SU-DHL-6 (cell line): ENCODE measurements at regions not wholly inside any gene's neighbourhood (a gene's known extent, or its start where the extent isn't known, plus 50 kb on each side); places are given as distances from the start of the nearest gene placed in this dataset.
"Not testable (repeated sequence)": the region's sequence is repeated elsewhere in the genome, so short reads cannot be mapped to it uniquely, and the experiment has no call there.

ENCODE experiments used
- H2AFZ ChIP-seq: fragments of 200-600 bp; sonication (generic); 2 replicates; pipeline ENCODE4 v1.6.1; 2014; ENCODE audit warnings: low read depth, mild to moderate bottlenecking, moderate library complexity, mixed read lengths, antibody characterized with exemption, low read length; ENCODE audit not compliant: severe bottlenecking
- H3F3A ChIP-seq: fragments of 200-600 bp; shearing (Covaris generic); 2 replicates; pipeline ENCODE4 v1.6.0; 2016; ENCODE audit warnings: antibody characterized with exemption, mild to moderate bottlenecking; ENCODE audit not compliant: insufficient read depth
- H3K27ac ChIP-seq: fragments of 200-600 bp; sonication (generic); 2 replicates; pipeline ENCODE4 v1.5.1; 2016; ENCODE audit warnings: low read depth, mild to moderate bottlenecking, low read length, moderate library complexity, mixed read lengths
- H3K27me3 ChIP-seq: fragments of 200-600 bp; sonication (generic), shearing (Covaris generic); 2 replicates; pipeline ENCODE4 v1.6.0; 2014; ENCODE audit warnings: mild to moderate bottlenecking, low read length
- H3K36me3 ChIP-seq: fragments of 200-600 bp; sonication (generic); 2 replicates; pipeline ENCODE4 v1.6.1; 2014; ENCODE audit warnings: mild to moderate bottlenecking, low read length, mixed read lengths
- H3K4me2 ChIP-seq: fragments of 300-600, 200-600 bp; shearing (Covaris generic), sonication (generic); 2 replicates; pipeline ENCODE4 v1.6.0; 2014; ENCODE audit warnings: low read length, low read depth, mild to moderate bottlenecking; ENCODE audit not compliant: poor library complexity, severe bottlenecking
- H3K4me3 ChIP-seq: fragments of 200-600 bp; sonication (generic); 2 replicates; pipeline ENCODE4 v1.5.1; 2014; ENCODE audit warnings: antibody characterized with exemption, low read length, mild to moderate bottlenecking, mixed read lengths; ENCODE audit not compliant: insufficient read depth, poor library complexity, severe bottlenecking
- H3K79me2 ChIP-seq: fragments of 200-600 bp; sonication (generic); 2 replicates; pipeline ENCODE4 v1.6.1; 2014; ENCODE audit warnings: mild to moderate bottlenecking, low read length, moderate library complexity; ENCODE audit not compliant: insufficient read depth
- H3K9ac ChIP-seq: fragments of 200-600 bp; sonication (generic); 2 replicates; pipeline ENCODE4 v1.7.0; 2014; ENCODE audit warnings: mild to moderate bottlenecking, low read length
- H3K9me2 ChIP-seq: fragments of 200-600 bp; sonication (generic); replicated peaks from 2 replicates; pipeline ENCODE4 v1.6.1; 2014; ENCODE audit warnings: low read length; ENCODE audit not compliant: insufficient read depth
- H3K9me3 ChIP-seq: fragments of 200-600 bp; sonication (generic); 2 replicates; pipeline ENCODE4 v1.6.1; 2014; ENCODE audit warnings: low read length, mixed read lengths; ENCODE audit not compliant: insufficient read depth
- H4K20me1 ChIP-seq: fragments of 200-600 bp; sonication (generic); 2 replicates; pipeline ENCODE4 v1.6.1; 2014; ENCODE audit warnings: low read depth, mild to moderate bottlenecking, antibody characterized with exemption, low read length, moderate library complexity, mixed read lengths
- CTCF ChIP-seq: fragments of 200-600 bp; sonication (generic); IDR thresholded peaks from one replicate; pipeline ENCODE4 v1.5.1; 2017; ENCODE audit warnings: antibody characterized with exemption, mild to moderate bottlenecking, low read length, moderate library complexity; ENCODE audit not compliant: insufficient read depth, poor library complexity, severe bottlenecking
- EZH2phosphoT487 ChIP-seq: fragments of 200-600 bp; sonication (generic), shearing (Covaris generic); conservative IDR thresholded peaks from 2 replicates; pipeline ENCODE4 v1.6.1; 2018; ENCODE audit warnings: mild to moderate bottlenecking, antibody characterized with exemption, low read length, moderate library complexity, mixed read lengths

GRCh38 chr14:49092345-49092744 lies 493.8 kb downstream of the RPS29 start:
- H3K27ac ChIP-seq, result no peak overlapping the region
- TF ChIP-seq EZH2phosphoT487 (no peak), CTCF (no peak)

GRCh38 chr14:49089107-49089506 lies 497.1 kb downstream of the RPS29 start:
- Histone ChIP-seq H3K27ac (no peak overlapping the region), H3K9me3 (no peaks in the 10 kb centered on the region), H3K27me3 (no peaks in the 10 kb centered on the region), H3K79me2 (no peaks in the 10 kb centered on the region), H3K9ac (no peak overlapping the region), H4K20me1 (no peaks in the 10 kb centered on the region), H3K4me3 (no peak overlapping the region), H2AFZ (no peak overlapping the region), H3K9me2 (no peaks in the 10 kb centered on the region), H3K36me3 (no peaks in the 10 kb centered on the region), H3K4me2 (no peak overlapping the region), H3F3A (no peaks in the 10 kb centered on the region)
- TF ChIP-seq CTCF (no peak), EZH2phosphoT487 (no peak)

More at GRCh38 chr14:49092345-49092744, 493.8 kb downstream of the RPS29 start:
- no peaks in the 10 kb centered on the region for H3K36me3 ChIP-seq
- no peaks in the 10 kb centered on the region for H3K27me3 ChIP-seq
- no peak overlapping the region for H2AFZ ChIP-seq
- no peak overlapping the region for H3K4me3 ChIP-seq
- no peaks in the 10 kb centered on the region for H3K9me2 ChIP-seq
- H3K79me2 ChIP-seq, result no peaks in the 10 kb centered on the region
- H3F3A ChIP-seq, result no peaks in the 10 kb centered on the region
- no peak overlapping the region for H3K4me2 ChIP-seq
- H4K20me1 ChIP-seq, result no peaks in the 10 kb centered on the region
- H3K9ac ChIP-seq, result no peak overlapping the region
- H3K9me3 ChIP-seq, result no peaks in the 10 kb centered on the region

GRCh38 chr14:49073292-49073691 lies 512.9 kb downstream of the RPS29 start:
- H3K36me3 ChIP-seq, H3F3A ChIP-seq: not testable (repeated sequence)

GRCh38 chr14:49058511-49058910 lies 527.7 kb downstream of the RPS29 start:
- H3F3A ChIP-seq, result no peaks in the 10 kb centered on the region
- H3K9me2 ChIP-seq, result no peaks in the 10 kb centered on the region
- no peak overlapping the region for H3K27ac ChIP-seq
- no peaks in the 10 kb centered on the region for H3K79me2 ChIP-seq
- H3K4me3 ChIP-seq, result no peak overlapping the region
- no peaks in the 10 kb centered on the region for H3K36me3 ChIP-seq
- H3K9ac ChIP-seq, result no peak overlapping the region
- no peak overlapping the region for H2AFZ ChIP-seq
- TF ChIP-seq EZH2phosphoT487, result no peak
- no peaks in the 10 kb centered on the region for H3K27me3 ChIP-seq
- H4K20me1 ChIP-seq, result no peaks in the 10 kb centered on the region
- H3K4me2 ChIP-seq, result no peak overlapping the region
- no peaks in the 10 kb centered on the region for H3K9me3 ChIP-seq

More at GRCh38 chr14:49073292-49073691, 512.9 kb downstream of the RPS29 start:
- H4K20me1 ChIP-seq, H3K4me3 ChIP-seq, H2AFZ ChIP-seq, H3K9me3 ChIP-seq, H3K79me2 ChIP-seq, H3K9ac ChIP-seq, H3K27ac ChIP-seq, H3K4me2 ChIP-seq, H3K9me2 ChIP-seq, H3K27me3 ChIP-seq: not testable (repeated sequence)
